CD4-positive, alpha-beta T cell (primary cell): ENCODE measurements at regions not wholly inside any gene's neighbourhood (a gene's known extent, or its start where the extent isn't known, plus 50 kb on each side); places are given as distances from the start of the nearest gene placed in this dataset.

Experiments
- ATAC-seq: fragments of 200-7000 bp; cut with Tn5 transposase; one replicate; pipeline ENCODE4 v1.10.0; 2022; ENCODE audit warnings: mild to moderate bottlenecking; ENCODE audit not compliant: poor library complexity
- CTCF ChIA-PET: fragments of 350-600 bp; sonication (Branson Sonifier 250); formaldehyde crosslinking; loops from one replicate; lab custom pipeline; 2021; ENCODE audit warnings: antibody characterized with exemption, inconsistent platforms; lab: Charles Lee
- POLR2A ChIA-PET: fragments of 350-600 bp; sonication (Branson Sonifier 250); formaldehyde crosslinking; loops from one replicate; lab custom pipeline; 2021; ENCODE audit warnings: antibody characterized with exemption, inconsistent platforms; lab: Charles Lee
- DNase-seq, 14 experiments: peaks; one replicate each; pipeline ENCODE4 v3.0.0-alpha.2; 2013 to 2020; ENCODE audit warnings: mixed read lengths in 2 of 14
- H3K27ac ChIP-seq, 2 donors: one replicate each; pipeline versions ENCODE4 v1.5.1 to v1.7.0; 2013; ENCODE audit warnings: low read length in 2 of 2, low read depth in 1 of 2, mild to moderate bottlenecking in 1 of 2
- H3K27me3 ChIP-seq, 2 experiments: 1 replicate in 1 of 2; 2 replicates in 1 of 2; pipeline versions ENCODE4 v1.6.1 to v1.7.0; 2013; ENCODE audit warnings: low read length in 2 of 2, control low read depth in 1 of 2, mild to moderate bottlenecking in 1 of 2, moderate library complexity in 1 of 2; ENCODE audit not compliant: insufficient read depth in 2 of 2, control insufficient read depth in 1 of 2
- H3K36me3 ChIP-seq: one replicate; pipeline ENCODE4 v1.6.1; 2013; ENCODE audit warnings: low read length, control low read depth; ENCODE audit not compliant: insufficient read depth
- H3K4me1 ChIP-seq: one replicate; pipeline ENCODE4 v1.6.1; 2013; ENCODE audit warnings: low read length, control low read depth; ENCODE audit not compliant: insufficient read depth
- H3K4me3 ChIP-seq: one replicate; pipeline ENCODE4 v1.5.1; 2013; ENCODE audit warnings: mild to moderate bottlenecking, low read length, moderate library complexity
- H3K9me3 ChIP-seq, 2 experiments: 1 replicate in 1 of 2; 2 replicates in 1 of 2; pipeline versions ENCODE4 v1.6.1 to v1.7.0; 2013; ENCODE audit warnings: low read length in 2 of 2, mild to moderate bottlenecking in 2 of 2, control low read depth in 1 of 2, moderate library complexity in 1 of 2; ENCODE audit not compliant: control insufficient read depth in 1 of 2, insufficient read depth in 1 of 2
- H3K27ac Mint-ChIP-seq: one replicate; pipeline ENCODE4 v1.8.0; 2020; ENCODE audit warnings: mixed read lengths
- H3K27me3 Mint-ChIP-seq: one replicate; pipeline ENCODE4 v1.8.0; 2021; ENCODE audit warnings: mixed read lengths
- H3K36me3 Mint-ChIP-seq: one replicate; pipeline ENCODE4 v1.8.0; 2021; ENCODE audit warnings: low read depth, mixed read lengths
- H3K4me1 Mint-ChIP-seq: one replicate; pipeline ENCODE4 v1.8.0; 2021; ENCODE audit warnings: low read depth, mixed read lengths
- H3K4me3 Mint-ChIP-seq: one replicate; pipeline ENCODE4 v1.8.0; 2020; ENCODE audit warnings: mild to moderate bottlenecking, mixed read lengths
- H3K9me3 Mint-ChIP-seq: one replicate; pipeline ENCODE4 v1.8.0; 2020; ENCODE audit warnings: mixed read lengths
- CTCF ChIP-seq: fragments of 200-600 bp; IDR thresholded peaks from one replicate; pipeline ENCODE4 v1.8.0; 2022; ENCODE audit warnings: antibody characterized with exemption, mild to moderate bottlenecking
- intact Hi-C, 2 experiments: fragments of 100-400 bp; cut with DNase I in 1 of 2; cut with micrococcal nuclease in 1 of 2; formaldehyde crosslinking; loops; one replicate each; pipeline versions ENCODE4 v1.15.1 to v1.9.0; 2023 to 2025; cut with DNase I, micrococcal nuclease

GRCh38 chr11:30763951-30764350 is 177.8 kb upstream of the MPPED2 start:
- DNase-seq (no peak), ATAC-seq (no peak)
- no peak overlapping the region for H3K27ac ChIP-seq
- no peak for TF ChIP-seq CTCF
- CTCF ChIA-PET, result no interaction called here
- H3K4me1 ChIP-seq, result no peaks in the 10 kb centered on the region
- Mint-ChIP-seq H3K4me1 (no peaks in the 10 kb centered on the region), H3K36me3 (no peaks in the 10 kb centered on the region), H3K4me3 (no peak overlapping the region), H3K27ac (no peak overlapping the region), H3K9me3 (peaks cover 18% of the 10 kb centered on the region), H3K27me3 (no peaks in the 10 kb centered on the region)
- H3K9me3 ChIP-seq, result peaks cover 0 to 5% of the 10 kb centered on the region in 2 experiments
- POLR2A ChIA-PET, result no interaction called here
- H3K4me3 ChIP-seq, result no peak overlapping the region
- intact Hi-C loops, result no loop called here
- no peaks in the 10 kb centered on the region for H3K36me3 ChIP-seq
- H3K27me3 ChIP-seq, result no peaks in the 10 kb centered on the region

- Mint-ChIP-seq H3K4me3 (no peak overlapping the region), H3K36me3 (no peaks in the 10 kb centered on the region), H3K27me3 (no peaks in the 10 kb centered on the region), H3K4me1 (no peaks in the 10 kb centered on the region), H3K27ac (no peak overlapping the region), H3K9me3 (peaks cover 22% of the 10 kb centered on the region)
- POLR2A ChIA-PET, result no interaction called here
- no peak for ATAC-seq
- Histone ChIP-seq H3K4me3 (no peak overlapping the region), H3K36me3 (no peaks in the 10 kb centered on the region), H3K4me1 (no peaks in the 10 kb centered on the region), H3K9me3 (no peaks in the 10 kb centered on the region), H3K27me3 (no peaks in the 10 kb centered on the region), H3K27ac (no peak overlapping the region)
- intact Hi-C loops, result no loop called here
- CTCF ChIA-PET, result no interaction called here
- TF ChIP-seq CTCF, result no peak
- DNase-seq, result no peak
These were observed 176.0 kb upstream of the MPPED2 start for GRCh38 chr11:30762188-30762587.

DNA sequence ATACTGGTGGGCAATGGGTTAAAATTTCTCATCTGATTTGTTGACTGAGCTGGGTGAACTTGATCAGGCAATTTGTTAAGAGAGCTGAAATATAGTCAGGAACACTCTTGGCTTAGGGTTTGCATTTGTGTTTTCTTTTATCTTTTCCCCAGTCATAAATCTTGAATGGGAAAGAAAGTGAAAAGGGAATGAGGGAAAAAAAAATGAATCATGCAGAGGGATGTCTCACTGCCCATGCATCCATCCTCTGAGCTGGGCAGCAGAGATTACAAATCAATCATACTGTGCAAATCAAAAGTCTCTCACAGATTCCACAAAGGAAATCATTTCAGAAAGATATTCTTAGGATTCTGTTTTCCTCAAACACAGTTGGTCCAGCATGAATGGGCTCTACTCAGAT is 174.2 kb upstream of the MPPED2 start:
- CTCF ChIA-PET, result no interaction called here
- ATAC-seq, result no peak
- H3K4me1 Mint-ChIP-seq, result no peaks in the 10 kb centered on the region
- Histone ChIP-seq H3K27ac (no peak overlapping the region), H3K9me3 (no peaks in the 10 kb centered on the region), H3K27me3 (no peaks in the 10 kb centered on the region), H3K36me3 (no peaks in the 10 kb centered on the region), H3K4me3 (no peak overlapping the region), H3K4me1 (no peaks in the 10 kb centered on the region)
- no peak for DNase-seq
- no peak overlapping the region for H3K4me3 Mint-ChIP-seq
- H3K27ac Mint-ChIP-seq, result no peak overlapping the region
- POLR2A ChIA-PET, result no interaction called here
- no peak for TF ChIP-seq CTCF
- no peaks in the 10 kb centered on the region for H3K27me3 Mint-ChIP-seq
- intact Hi-C loops, result no loop called here
- H3K36me3 Mint-ChIP-seq, result no peaks in the 10 kb centered on the region
- H3K9me3 Mint-ChIP-seq, result peaks cover 22% of the 10 kb centered on the region
